Nephron (organoid): ENCODE measurements at regions not wholly inside any gene's neighbourhood (a gene's known extent, or its start where the extent isn't known, plus 50 kb on each side); places are given as distances from the start of the nearest gene placed in this dataset.

Experiments used
- H3K27ac Mint-ChIP-seq, 3 experiments: 2 replicates each; pipeline ENCODE4 v1.8.0; 2020; ENCODE audit warnings: mixed read lengths in 3 of 3, mild to moderate bottlenecking in 2 of 3, moderate library complexity in 1 of 3
- H3K27me3 Mint-ChIP-seq: 2 replicates; pipeline ENCODE4 v1.8.0; 2021; ENCODE audit warnings: low read depth, mild to moderate bottlenecking, moderate library complexity, mixed read lengths
- H3K36me3 Mint-ChIP-seq: 2 replicates; pipeline ENCODE4 v1.8.0; 2020; ENCODE audit warnings: low read depth, mixed read lengths
- H3K4me1 Mint-ChIP-seq: 2 replicates; pipeline ENCODE4 v1.8.0; 2020; ENCODE audit warnings: mixed read lengths
- H3K4me3 Mint-ChIP-seq, 3 experiments: 2 replicates each; pipeline ENCODE4 v1.8.0; 2020; ENCODE audit warnings: mild to moderate bottlenecking in 3 of 3, mixed read lengths in 3 of 3, moderate library complexity in 2 of 3
- H3K9me3 Mint-ChIP-seq: 2 replicates; pipeline ENCODE4 v1.8.0; 2020; ENCODE audit warnings: mixed read lengths
- TF ChIP-seq, protein P1 (sequence below), 3 experiments: fragments of 200-600 bp; sonication (generic); IDR thresholded peaks; one replicate each; pipeline ENCODE4 v1.5.0; 2021; ENCODE audit warnings: antibody characterized with exemption in 3 of 3; ENCODE audit not compliant: unreplicated experiment in 3 of 3

- TF ChIP-seq, protein P1, sequence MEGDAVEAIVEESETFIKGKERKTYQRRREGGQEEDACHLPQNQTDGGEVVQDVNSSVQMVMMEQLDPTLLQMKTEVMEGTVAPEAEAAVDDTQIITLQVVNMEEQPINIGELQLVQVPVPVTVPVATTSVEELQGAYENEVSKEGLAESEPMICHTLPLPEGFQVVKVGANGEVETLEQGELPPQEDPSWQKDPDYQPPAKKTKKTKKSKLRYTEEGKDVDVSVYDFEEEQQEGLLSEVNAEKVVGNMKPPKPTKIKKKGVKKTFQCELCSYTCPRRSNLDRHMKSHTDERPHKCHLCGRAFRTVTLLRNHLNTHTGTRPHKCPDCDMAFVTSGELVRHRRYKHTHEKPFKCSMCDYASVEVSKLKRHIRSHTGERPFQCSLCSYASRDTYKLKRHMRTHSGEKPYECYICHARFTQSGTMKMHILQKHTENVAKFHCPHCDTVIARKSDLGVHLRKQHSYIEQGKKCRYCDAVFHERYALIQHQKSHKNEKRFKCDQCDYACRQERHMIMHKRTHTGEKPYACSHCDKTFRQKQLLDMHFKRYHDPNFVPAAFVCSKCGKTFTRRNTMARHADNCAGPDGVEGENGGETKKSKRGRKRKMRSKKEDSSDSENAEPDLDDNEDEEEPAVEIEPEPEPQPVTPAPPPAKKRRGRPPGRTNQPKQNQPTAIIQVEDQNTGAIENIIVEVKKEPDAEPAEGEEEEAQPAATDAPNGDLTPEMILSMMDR (IDR thresholded peaks at IDR 0.05; ENCODE audit: unreplicated experiment in 3 of 3): no peak
- no peaks in the 10 kb centered on the region for H3K36me3 Mint-ChIP-seq
- no peak overlapping the region for H3K27ac Mint-ChIP-seq
- H3K9me3 Mint-ChIP-seq: peaks cover under 1% of the 10 kb centered on the region
- H3K4me1 Mint-ChIP-seq: peaks cover 24% of the 10 kb centered on the region
- no peak overlapping the region for H3K4me3 Mint-ChIP-seq
- no peaks in the 10 kb centered on the region for H3K27me3 Mint-ChIP-seq
Measured at GRCh38 chr9:23552876-23553601, 273.0 kb downstream of the ELAVL2 start.

DNA sequence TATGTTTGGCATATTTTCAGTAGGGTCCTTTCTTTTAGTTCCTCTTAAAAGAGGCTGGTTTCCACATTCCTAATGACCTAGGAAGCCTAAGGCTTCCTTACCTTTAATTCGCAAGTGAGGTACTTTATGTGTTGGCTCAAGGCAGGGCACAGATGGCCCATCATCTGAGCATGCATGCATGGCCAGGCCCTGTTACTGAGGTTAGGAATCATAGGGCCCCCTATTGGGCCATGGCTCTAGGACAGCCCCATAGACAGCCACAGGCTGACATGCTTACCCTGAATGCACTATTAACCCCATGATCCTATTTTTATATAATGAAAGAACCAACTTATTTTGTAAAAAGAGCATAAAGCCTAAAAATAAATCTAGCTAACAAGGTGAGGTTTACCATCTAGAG lies 271.4 kb downstream of the ELAVL2 start:
- no peaks in the 10 kb centered on the region for H3K36me3 Mint-ChIP-seq
- no peak overlapping the region for H3K27ac Mint-ChIP-seq
- H3K4me1 Mint-ChIP-seq: peaks cover 24% of the 10 kb centered on the region
- TF ChIP-seq, protein P1 (IDR thresholded peaks at IDR 0.05; ENCODE audit: unreplicated experiment in 3 of 3): no peak
- no peaks in the 10 kb centered on the region for H3K27me3 Mint-ChIP-seq
- H3K4me3 Mint-ChIP-seq: no peak overlapping the region
- H3K9me3 Mint-ChIP-seq: no peaks in the 10 kb centered on the region

DNA sequence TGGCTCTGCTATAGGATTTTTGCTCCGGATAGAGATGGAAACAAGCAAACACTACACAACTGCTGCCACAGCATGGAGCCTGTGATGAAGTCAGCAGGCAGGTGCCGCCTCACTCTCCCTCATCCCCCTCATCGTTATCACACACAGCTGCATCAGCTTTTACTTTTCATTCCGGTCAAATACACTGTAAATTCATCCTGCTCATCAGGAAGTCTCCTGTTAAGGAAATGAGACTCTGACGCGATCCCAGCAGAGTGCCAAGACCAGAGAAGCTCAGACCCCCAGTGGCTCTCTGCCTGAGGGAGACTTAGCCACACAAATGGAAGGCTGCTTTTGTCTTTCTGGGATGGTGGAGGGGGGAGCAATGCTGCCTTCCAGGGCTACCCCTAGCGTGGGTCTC lies 270.2 kb downstream of the ELAVL2 start:
- H3K36me3 Mint-ChIP-seq: no peaks in the 10 kb centered on the region

DNA sequence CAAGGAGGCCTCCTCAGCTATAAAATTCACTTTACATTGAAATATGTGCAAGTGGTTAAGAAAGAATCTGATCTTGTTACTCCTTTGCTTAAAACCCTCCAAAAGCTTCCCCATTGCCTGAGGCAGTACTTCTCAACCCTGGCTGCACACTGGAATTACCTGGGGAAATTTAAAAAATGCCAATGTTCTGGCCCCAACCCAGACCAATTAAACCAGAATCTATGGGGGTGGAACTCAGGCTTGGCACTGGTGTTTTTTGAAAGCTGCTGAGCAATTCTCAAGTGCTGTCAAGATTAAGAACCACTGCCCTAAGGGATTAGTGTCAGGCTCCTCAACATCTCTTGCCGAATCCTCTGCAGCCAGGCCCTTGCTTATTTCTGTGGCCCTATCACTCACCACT lies 269.6 kb downstream of the ELAVL2 start:
- TF ChIP-seq, protein P1 (IDR thresholded peaks at IDR 0.05; ENCODE audit: unreplicated experiment in 3 of 3): no peak
- H3K9me3 Mint-ChIP-seq: no peaks in the 10 kb centered on the region
- peaks cover 19% of the 10 kb centered on the region for H3K4me1 Mint-ChIP-seq
- H3K36me3 Mint-ChIP-seq: no peaks in the 10 kb centered on the region
- no peak overlapping the region for H3K4me3 Mint-ChIP-seq
- H3K27ac Mint-ChIP-seq: peak overlapping the region; percentile 50 to 60 (median 51)
- H3K27me3 Mint-ChIP-seq: no peaks in the 10 kb centered on the region

More for the DNA sequence above, 270.2 kb downstream of the ELAVL2 start:
- peak overlapping the region in 1 of 3 experiments; percentile 21 for H3K4me3 Mint-ChIP-seq
- peak overlapping the region; percentile 50 to 60 (median 51) for H3K27ac Mint-ChIP-seq
- H3K9me3 Mint-ChIP-seq: no peaks in the 10 kb centered on the region
- TF ChIP-seq, protein P1 (IDR thresholded peaks at IDR 0.05; ENCODE audit: unreplicated experiment in 3 of 3): no peak
- no peaks in the 10 kb centered on the region for H3K27me3 Mint-ChIP-seq
- H3K4me1 Mint-ChIP-seq: peaks cover 24% of the 10 kb centered on the region

DNA sequence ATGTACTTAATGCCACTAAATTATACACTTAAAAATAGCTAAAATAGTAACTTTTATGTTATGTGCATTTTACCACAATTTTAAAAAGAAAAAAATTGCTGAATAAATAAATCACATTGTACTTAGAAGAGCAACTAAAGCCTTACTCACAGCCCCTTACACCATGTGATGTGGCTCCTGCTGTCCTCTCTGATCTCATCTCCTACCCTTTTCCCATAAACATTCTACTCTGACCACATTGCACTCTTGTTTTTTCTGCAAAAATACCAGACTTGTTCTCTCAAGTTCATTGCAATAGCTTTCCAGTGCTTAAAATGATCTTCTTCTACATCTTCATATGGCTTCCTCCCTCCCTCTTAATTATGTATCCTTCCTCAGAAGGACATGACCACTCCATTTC lies 268.4 kb downstream of the ELAVL2 start:
- Mint-ChIP-seq H3K9me3 (no peaks in the 10 kb centered on the region), H3K27me3 (no peaks in the 10 kb centered on the region), H3K4me3 (no peak overlapping the region), H3K36me3 (no peaks in the 10 kb centered on the region), H3K27ac (no peak overlapping the region), H3K4me1 (peaks cover 16% of the 10 kb centered on the region)
- TF ChIP-seq, protein P1 (IDR thresholded peaks at IDR 0.05; ENCODE audit: unreplicated experiment in 3 of 3): no peak

DNA sequence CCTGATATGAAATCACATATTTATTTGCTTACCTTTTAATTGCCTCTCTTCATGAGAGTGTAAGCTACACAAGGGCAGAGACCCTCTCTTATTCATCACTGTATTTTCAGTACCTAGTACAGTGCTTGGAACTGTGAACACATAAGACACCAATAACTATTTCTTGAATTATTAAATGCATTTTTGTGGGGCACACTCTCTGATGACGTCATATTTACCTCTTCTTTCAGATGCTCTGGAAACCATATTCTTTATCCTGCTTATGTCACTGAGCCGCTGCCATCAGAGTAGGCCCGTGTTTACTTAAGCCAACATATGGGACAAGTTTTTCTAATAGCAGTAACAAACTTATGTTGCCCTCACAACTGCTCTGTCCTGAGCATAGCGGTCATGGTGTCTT lies 266.5 kb downstream of the ELAVL2 start:
- Mint-ChIP-seq H3K4me1 (peaks cover 20% of the 10 kb centered on the region), H3K36me3 (no peaks in the 10 kb centered on the region), H3K4me3 (no peak overlapping the region), H3K27ac (no peak overlapping the region), H3K27me3 (no peaks in the 10 kb centered on the region), H3K9me3 (no peaks in the 10 kb centered on the region)
- TF ChIP-seq, protein P1 (IDR thresholded peaks at IDR 0.05; ENCODE audit: unreplicated experiment in 3 of 3): no peak
